GM12878 (cell line): ENCODE measurements at regions not wholly inside any gene's neighbourhood (a gene's known extent, or its start where the extent isn't known, plus 50 kb on each side); places are given as distances from the start of the nearest gene placed in this dataset.

Experiments used
- ATAC-seq: fragments of 200-7000 bp; cut with Tn5 transposase; 3 replicates; pipeline ENCODE4 v1.9.1; 2020; ENCODE audit warnings: mild to moderate bottlenecking, moderate library complexity
- BruUV-seq: library from RNA; stranded (reverse); fragments of 400-500 nt; replicated peaks from 2 replicates; lab custom pipeline; 2021; lab: Mats Ljungman, UMichigan
- CTCF ChIA-PET: fragments of 300-600 bp; sonication (Branson Sonifier 250); formaldehyde crosslinking; extraction: SDS; loops from one replicate; lab custom pipeline; 2021; ENCODE audit warnings: inconsistent platforms; lab: Yijun Ruan, JAX
- POLR2A ChIA-PET: fragments of 350-600 bp; formaldehyde crosslinking; extraction: SDS; loops from one replicate; lab custom pipeline; 2021; ENCODE audit warnings: inconsistent platforms; lab: Charles Lee
- RAD21 ChIA-PET: fragments of 300-600 bp; sonication (Branson Sonifier 250); formaldehyde crosslinking; loops from one replicate; lab custom pipeline; 2023; ENCODE audit warnings: antibody characterized with exemption; ENCODE audit not compliant: unreplicated experiment; lab: Charles Lee
- SMC1A ChIA-PET: fragments of 300-600 bp; sonication (Branson Sonifier 250); formaldehyde crosslinking; loops from one replicate; lab custom pipeline; 2023; ENCODE audit not compliant: unreplicated experiment, uncharacterized antibody; lab: Charles Lee
- DNase-seq: peaks from one replicate; pipeline ENCODE4 v3.0.0-alpha.2; 2011; ENCODE audit warnings: low read depth, low spot score
- FAIRE-seq: peaks from 3 replicates; lab custom pipeline; 2011; peaks lifted over from hg19 to GRCh38; lab: Jason Lieb, UNC
- H2AFZ ChIP-seq: 2 replicates; pipeline ENCODE4 v1.6.0; 2011; ENCODE audit warnings: low read depth, low read length, control low read depth; ENCODE audit not compliant: control insufficient read depth
- H3K27ac ChIP-seq: 2 replicates; pipeline ENCODE4 v1.5.1; 2011; ENCODE audit warnings: control low read depth; ENCODE audit not compliant: control insufficient read depth, insufficient read depth
- H3K27me3 ChIP-seq, 2 experiments: replicated peaks in 1 of 2; 2 replicates each; pipeline versions ENCODE4 v1.6.0 to v1.6.1; 2011; ENCODE audit warnings: low read length in 1 of 2; ENCODE audit not compliant: control insufficient read depth in 2 of 2, insufficient read depth in 2 of 2
- H3K36me3 ChIP-seq, 2 experiments: 2 replicates each; pipeline ENCODE4 v1.5.1; 2011; ENCODE audit warnings: low read length in 1 of 2; ENCODE audit not compliant: control insufficient read depth in 2 of 2, insufficient read depth in 2 of 2
- H3K4me1 ChIP-seq: 2 replicates; pipeline ENCODE4 v1.6.1; 2011; ENCODE audit warnings: mild to moderate bottlenecking, low read length, moderate library complexity, mixed read lengths; ENCODE audit not compliant: control insufficient read depth, insufficient read depth
- H3K4me2 ChIP-seq: 2 replicates; pipeline ENCODE4 v1.6.0; 2011; ENCODE audit warnings: control low read depth; ENCODE audit not compliant: control insufficient read depth, insufficient read depth
- H3K4me3 ChIP-seq: fragments of 200-600 bp; sonication (generic); 2 replicates; pipeline ENCODE4 v1.5.1; 2016
- H3K79me2 ChIP-seq: 2 replicates; pipeline ENCODE4 v1.6.0; 2011; ENCODE audit warnings: low read length; ENCODE audit not compliant: control insufficient read depth, insufficient read depth
- H3K9ac ChIP-seq: 2 replicates; pipeline ENCODE4 v1.8.0; 2011; ENCODE audit warnings: low read length, control low read depth, mixed read lengths; ENCODE audit not compliant: control insufficient read depth, insufficient read depth
- H3K9me3 ChIP-seq: replicated peaks from 3 replicates; pipeline ENCODE4 v1.5.1; 2011; ENCODE audit warnings: mild to moderate bottlenecking, low read length; ENCODE audit not compliant: control insufficient read depth, insufficient read depth
- H4K20me1 ChIP-seq: 2 replicates; pipeline ENCODE4 v1.6.0; 2011; ENCODE audit not compliant: control insufficient read depth, insufficient read depth
- BCL11A ChIP-seq: IDR thresholded peaks from 2 replicates; pipeline ENCODE4 v1.6.1; 2011; ENCODE audit warnings: low read depth, low read length
- CBX3 ChIP-seq: fragments of 200-600 bp; sonication (generic); IDR thresholded peaks from 2 replicates; pipeline ENCODE4 v1.6.1; 2016; ENCODE audit warnings: low read depth, borderline replicate concordance
- CEBPB ChIP-seq, 2 experiments: fragments of 150-350 bp in 1 of 2; IDR thresholded peaks; 2 replicates each; pipeline ENCODE4 v1.6.1; 2012 to 2014; ENCODE audit warnings: low read depth in 2 of 2, low read length in 2 of 2, borderline replicate concordance in 1 of 2, inconsistent platforms in 1 of 2
- CHD1 ChIP-seq: IDR thresholded peaks from 2 replicates; pipeline ENCODE4 v1.6.1; 2012; ENCODE audit warnings: low read depth, low read length, improper control_type of control experiment
- HDAC6 ChIP-seq: fragments of 200-600 bp; sonication (generic); IDR thresholded peaks from one replicate; pipeline ENCODE4 v1.8.0; 2017; ENCODE audit warnings: antibody characterized with exemption; ENCODE audit not compliant: unreplicated experiment
- IKZF1 ChIP-seq: fragments of 450-650 bp; conservative IDR thresholded peaks from 2 replicates; pipeline ENCODE4 v1.6.1; 2017; ENCODE audit warnings: antibody characterized with exemption, mild to moderate bottlenecking
- MXI1 ChIP-seq: fragments of 150-350 bp; IDR thresholded peaks from 2 replicates; pipeline ENCODE4 v1.6.1; 2011; ENCODE audit warnings: low read depth, mild to moderate bottlenecking, inconsistent platforms, low read length, improper control_type of control experiment
- POLR2AphosphoS5 ChIP-seq: IDR thresholded peaks from 2 replicates; pipeline ENCODE4 v1.6.1; 2011; ENCODE audit warnings: mild to moderate bottlenecking, low read length, inconsistent platforms
- RCOR1 ChIP-seq: conservative IDR thresholded peaks from 2 replicates; pipeline ENCODE4 v1.6.1; 2012; ENCODE audit warnings: low read depth, low read length, improper control_type of control experiment
- SREBF1 ChIP-seq: IDR thresholded peaks from 2 replicates; pipeline ENCODE4 v1.6.1; 2012; ENCODE audit warnings: mild to moderate bottlenecking, low read length
- TBL1XR1 ChIP-seq: IDR thresholded peaks from 2 replicates; pipeline ENCODE4 v1.6.1; 2012; ENCODE audit warnings: low read depth, low read length, improper control_type of control experiment
- WRNIP1 ChIP-seq: IDR thresholded peaks from 2 replicates; pipeline ENCODE4 v1.6.1; 2011; ENCODE audit warnings: low read depth, low read length, improper control_type of control experiment, borderline replicate concordance
- whole genome bisulfite sequencing: methylation state at CpG from one replicate; pipeline ENCODE4 v1.1.6; 2016; ENCODE audit warnings: low lambda C conversion rate; ENCODE audit not compliant: insufficient replicate concordance, insufficient coverage; ENCODE audit errors: missing lambda C conversion rate; 5-methylcytosine and 5-hydroxymethylcytosine counted together
- in situ Hi-C: fragments of 300-500 bp; cut with MboI; formaldehyde crosslinking; loops from 9 replicates; pipeline ENCODE4 v1.14.3; 2018; ENCODE audit warnings: mixed read lengths
- intact Hi-C: fragments of 100-400 bp; cut with micrococcal nuclease; formaldehyde crosslinking; loops from one replicate; pipeline ENCODE4 v1.14.2; 2022; ENCODE audit not compliant: unreplicated experiment
- TF ChIP-seq, protein P1 (sequence below): IDR thresholded peaks from 2 replicates; pipeline ENCODE4 v1.6.1; 2012; ENCODE audit warnings: low read length, inconsistent platforms
- TF ChIP-seq, protein P2 (sequence below): fragments of 150-350 bp; IDR thresholded peaks from 2 replicates; pipeline ENCODE4 v1.6.1; 2016; ENCODE audit warnings: low read depth, low read length
- TF ChIP-seq, protein P3 (sequence below): fragments of 450-650 bp; IDR thresholded peaks from 2 replicates; pipeline ENCODE4 v1.6.1; 2016; ENCODE audit warnings: mild to moderate bottlenecking

DNA sequence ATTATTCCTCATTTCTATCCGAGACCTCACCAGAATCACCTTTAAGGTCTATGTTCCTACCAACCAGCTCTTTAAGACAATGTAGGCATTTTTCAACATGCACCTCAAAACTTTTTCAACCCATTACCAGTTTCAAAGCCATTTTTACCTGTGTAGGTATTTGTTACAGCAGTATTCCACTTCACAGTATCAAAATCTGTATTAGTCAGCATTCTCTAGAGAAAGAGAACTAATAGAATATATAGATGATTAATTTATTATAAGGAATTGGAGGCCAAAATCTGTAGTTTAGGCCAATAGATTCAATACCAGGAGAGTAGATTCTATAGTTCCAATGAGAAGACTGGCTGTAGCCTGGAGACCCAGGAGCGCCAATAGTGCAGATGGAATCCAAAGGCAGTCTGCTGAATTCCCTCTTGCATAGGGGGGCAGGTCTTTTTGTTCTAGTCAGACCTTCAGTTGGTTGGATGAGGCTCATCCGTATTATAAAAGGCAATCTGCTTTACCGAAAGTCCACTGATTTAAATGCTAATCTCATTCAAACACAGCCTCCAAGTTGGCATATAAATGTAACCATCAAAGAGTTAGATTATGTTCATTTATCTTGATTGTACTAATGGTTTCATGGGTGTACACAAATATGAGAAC, 151.6 kb upstream of the SYT1 start:
- Histone ChIP-seq H3K36me3 (no peaks in the 10 kb centered on the region), H3K4me3 (no peak overlapping the region), H2AFZ (no peak overlapping the region), H3K9ac (no peak overlapping the region), H3K4me1 (no peaks in the 10 kb centered on the region), H4K20me1 (no peaks in the 10 kb centered on the region), H3K27ac (no peak overlapping the region), H3K79me2 (no peaks in the 10 kb centered on the region), H3K27me3 (no peaks in the 10 kb centered on the region), H3K9me3 (no peaks in the 10 kb centered on the region), H3K4me2 (no peak overlapping the region)
- intact Hi-C loops: no loop called here
- DNase-seq (no peak), FAIRE-seq (no peak), ATAC-seq (no peak)
- in situ Hi-C loops: no loop called here
- BruUV-seq: no TSS peak
- no peak for TF ChIP-seq MXI1
- TF ChIP-seq, protein P1, sequence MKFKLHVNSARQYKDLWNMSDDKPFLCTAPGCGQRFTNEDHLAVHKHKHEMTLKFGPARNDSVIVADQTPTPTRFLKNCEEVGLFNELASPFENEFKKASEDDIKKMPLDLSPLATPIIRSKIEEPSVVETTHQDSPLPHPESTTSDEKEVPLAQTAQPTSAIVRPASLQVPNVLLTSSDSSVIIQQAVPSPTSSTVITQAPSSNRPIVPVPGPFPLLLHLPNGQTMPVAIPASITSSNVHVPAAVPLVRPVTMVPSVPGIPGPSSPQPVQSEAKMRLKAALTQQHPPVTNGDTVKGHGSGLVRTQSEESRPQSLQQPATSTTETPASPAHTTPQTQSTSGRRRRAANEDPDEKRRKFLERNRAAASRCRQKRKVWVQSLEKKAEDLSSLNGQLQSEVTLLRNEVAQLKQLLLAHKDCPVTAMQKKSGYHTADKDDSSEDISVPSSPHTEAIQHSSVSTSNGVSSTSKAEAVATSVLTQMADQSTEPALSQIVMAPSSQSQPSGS: no peak
- no peak for TF ChIP-seq CEBPB (IDR thresholded peaks at IDR 0.05; ENCODE audit: borderline replicate concordance in 1 of 2, low read depth in 2 of 2, low read length in 2 of 2)
- TF ChIP-seq, protein P2, sequence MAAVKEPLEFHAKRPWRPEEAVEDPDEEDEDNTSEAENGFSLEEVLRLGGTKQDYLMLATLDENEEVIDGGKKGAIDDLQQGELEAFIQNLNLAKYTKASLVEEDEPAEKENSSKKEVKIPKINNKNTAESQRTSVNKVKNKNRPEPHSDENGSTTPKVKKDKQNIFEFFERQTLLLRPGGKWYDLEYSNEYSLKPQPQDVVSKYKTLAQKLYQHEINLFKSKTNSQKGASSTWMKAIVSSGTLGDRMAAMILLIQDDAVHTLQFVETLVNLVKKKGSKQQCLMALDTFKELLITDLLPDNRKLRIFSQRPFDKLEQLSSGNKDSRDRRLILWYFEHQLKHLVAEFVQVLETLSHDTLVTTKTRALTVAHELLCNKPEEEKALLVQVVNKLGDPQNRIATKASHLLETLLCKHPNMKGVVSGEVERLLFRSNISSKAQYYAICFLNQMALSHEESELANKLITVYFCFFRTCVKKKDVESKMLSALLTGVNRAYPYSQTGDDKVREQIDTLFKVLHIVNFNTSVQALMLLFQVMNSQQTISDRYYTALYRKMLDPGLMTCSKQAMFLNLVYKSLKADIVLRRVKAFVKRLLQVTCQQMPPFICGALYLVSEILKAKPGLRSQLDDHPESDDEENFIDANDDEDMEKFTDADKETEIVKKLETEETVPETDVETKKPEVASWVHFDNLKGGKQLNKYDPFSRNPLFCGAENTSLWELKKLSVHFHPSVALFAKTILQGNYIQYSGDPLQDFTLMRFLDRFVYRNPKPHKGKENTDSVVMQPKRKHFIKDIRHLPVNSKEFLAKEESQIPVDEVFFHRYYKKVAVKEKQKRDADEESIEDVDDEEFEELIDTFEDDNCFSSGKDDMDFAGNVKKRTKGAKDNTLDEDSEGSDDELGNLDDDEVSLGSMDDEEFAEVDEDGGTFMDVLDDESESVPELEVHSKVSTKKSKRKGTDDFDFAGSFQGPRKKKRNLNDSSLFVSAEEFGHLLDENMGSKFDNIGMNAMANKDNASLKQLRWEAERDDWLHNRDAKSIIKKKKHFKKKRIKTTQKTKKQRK: no peak
- no peak for TF ChIP-seq CHD1
- no peak for TF ChIP-seq CBX3
- TF ChIP-seq POLR2AphosphoS5: no peak
- TF ChIP-seq IKZF1: no peak
- TF ChIP-seq BCL11A: no peak
- TF ChIP-seq TBL1XR1: no peak
- TF ChIP-seq HDAC6: no peak
- TF ChIP-seq, protein P3, sequence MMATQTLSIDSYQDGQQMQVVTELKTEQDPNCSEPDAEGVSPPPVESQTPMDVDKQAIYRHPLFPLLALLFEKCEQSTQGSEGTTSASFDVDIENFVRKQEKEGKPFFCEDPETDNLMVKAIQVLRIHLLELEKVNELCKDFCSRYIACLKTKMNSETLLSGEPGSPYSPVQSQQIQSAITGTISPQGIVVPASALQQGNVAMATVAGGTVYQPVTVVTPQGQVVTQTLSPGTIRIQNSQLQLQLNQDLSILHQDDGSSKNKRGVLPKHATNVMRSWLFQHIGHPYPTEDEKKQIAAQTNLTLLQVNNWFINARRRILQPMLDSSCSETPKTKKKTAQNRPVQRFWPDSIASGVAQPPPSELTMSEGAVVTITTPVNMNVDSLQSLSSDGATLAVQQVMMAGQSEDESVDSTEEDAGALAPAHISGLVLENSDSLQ: no peak
- TF ChIP-seq SREBF1: no peak
- no peak for TF ChIP-seq RCOR1
- no peak for TF ChIP-seq WRNIP1
- ChIA-PET SMC1A (no interaction called here), CTCF (no interaction called here), POLR2A (no interaction called here), RAD21 (no interaction called here)
- 40% methylated on average over 4 of the region's 4 CpGs for WGBS
